ENCODE measurements at regions not wholly inside any gene's neighbourhood (a gene's known extent, or its start where the extent isn't known, plus 50 kb on each side); places are given as distances from the start of the nearest gene placed in this dataset.

DNA sequence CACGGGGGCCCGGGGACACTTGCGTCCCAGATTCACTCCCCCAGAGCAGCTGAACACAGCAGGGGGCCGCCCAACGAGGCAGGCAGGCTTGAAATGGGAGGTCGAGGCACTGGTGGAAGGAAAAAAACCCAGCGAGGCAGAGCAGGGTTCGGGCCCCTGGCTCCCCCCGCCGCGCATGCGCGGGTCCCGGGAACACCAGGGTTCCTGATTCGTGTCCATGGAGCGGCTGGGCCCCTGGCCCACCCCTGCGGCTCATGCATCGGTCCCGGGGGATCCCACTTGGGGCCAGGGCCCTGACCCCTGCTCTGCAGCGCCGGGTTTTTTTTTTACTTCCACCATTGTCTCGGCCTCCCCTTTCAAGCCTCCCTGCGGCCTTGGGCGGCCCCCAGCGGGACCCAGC, 321.5 kb downstream of the ALG10 start:
- no peak for DNase-seq (ENCODE audit: low read depth, low spot score)

DNA sequence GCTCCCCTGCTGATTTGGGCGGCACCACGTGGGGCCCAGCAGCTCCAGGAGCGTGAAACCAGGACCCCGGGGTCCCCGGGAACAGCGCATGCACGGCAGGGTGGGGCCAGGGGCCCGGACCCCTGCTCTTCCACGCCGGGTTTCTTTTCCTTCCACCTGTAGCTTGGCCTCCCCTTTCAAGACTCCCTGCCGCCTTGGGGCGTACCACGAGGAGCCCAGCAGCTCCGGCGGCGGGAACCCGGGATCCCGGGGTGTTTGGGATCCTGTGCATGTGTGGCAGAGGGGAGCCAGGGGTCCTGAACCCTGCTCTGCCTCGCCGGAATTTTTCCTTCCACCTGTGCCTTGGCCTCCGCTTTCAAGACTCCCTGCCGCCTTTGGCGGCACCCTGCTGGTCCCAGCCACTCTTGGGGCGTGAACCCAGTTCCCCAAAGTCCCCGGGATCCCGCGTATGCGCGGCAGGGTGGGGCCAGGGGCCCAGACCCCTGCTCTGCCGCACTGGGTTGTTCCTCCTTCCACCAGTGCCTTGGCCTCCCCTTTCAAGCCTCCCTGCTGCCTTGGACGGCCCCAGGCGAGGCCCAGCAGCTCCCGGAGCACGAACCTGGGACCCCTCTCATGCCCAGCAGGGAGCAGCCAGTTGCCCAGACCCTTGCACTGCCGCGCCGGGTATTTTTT, 322.7 kb downstream of the ALG10 start:
- DNase-seq (ENCODE audit: low read depth, low spot score): no peak

GRCh38 chr12:34345801-34346200, 323.5 kb downstream of the ALG10 start:
- DNase-seq (ENCODE audit: low read depth, low spot score): no peak

GRCh38 chr12:34346372-34347034, 324.2 kb downstream of the ALG10 start:
- no peak for DNase-seq (ENCODE audit: low read depth, low spot score)

DNA sequence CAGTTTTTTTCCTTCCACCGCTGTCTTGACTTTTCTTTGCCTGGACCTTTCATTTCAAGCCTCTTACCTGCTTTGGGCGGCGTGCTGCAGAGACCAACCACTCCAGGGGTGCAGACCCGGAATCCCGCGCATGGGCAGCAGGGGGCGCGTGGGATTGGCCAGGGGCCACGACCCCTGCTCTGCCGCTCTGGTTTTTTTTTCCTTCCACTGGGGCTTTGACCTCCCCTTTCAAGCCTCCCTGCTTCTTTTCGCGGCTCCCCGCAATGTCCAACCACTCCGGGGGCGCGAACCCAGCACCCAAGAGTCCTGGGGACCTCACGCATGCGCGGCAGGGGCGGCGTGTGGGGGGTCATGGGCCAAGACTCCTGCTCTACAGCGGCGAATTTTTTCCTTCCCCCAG, 325.1 kb downstream of the ALG10 start:
- peak; percentile 69 for DNase-seq (ENCODE audit: low read depth, low spot score)

DNA sequence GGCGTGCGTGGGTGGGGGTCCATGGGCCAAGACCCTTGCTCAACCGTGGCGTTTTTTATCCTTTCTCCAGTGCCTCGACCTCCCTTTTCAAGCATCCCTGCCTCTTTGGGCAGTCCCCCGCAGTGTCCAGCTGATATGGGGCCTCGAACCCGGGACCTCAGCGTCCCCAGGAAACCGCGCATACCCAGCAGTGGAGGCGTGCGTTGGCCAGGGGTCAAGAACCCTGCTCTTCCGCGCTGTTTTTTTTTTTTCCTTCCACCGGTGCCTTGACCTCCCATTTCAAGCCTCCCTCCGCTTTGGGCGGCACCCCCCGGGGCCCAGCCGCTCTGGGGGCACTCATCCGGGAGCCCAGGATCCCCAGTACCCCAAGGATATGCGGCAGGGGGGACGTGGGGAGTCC, 325.8 kb downstream of the ALG10 start:
- DNase-seq (ENCODE audit: low read depth, low spot score): no peak

GRCh38 chr12:34348836-34349672, 326.8 kb downstream of the ALG10 start:
- DNase-seq (ENCODE audit: low read depth, low spot score): no peak

GRCh38 chr12:34349673-34349961, 327.3 kb downstream of the ALG10 start:
- DNase-seq (ENCODE audit: low read depth, low spot score): no peak

DNA sequence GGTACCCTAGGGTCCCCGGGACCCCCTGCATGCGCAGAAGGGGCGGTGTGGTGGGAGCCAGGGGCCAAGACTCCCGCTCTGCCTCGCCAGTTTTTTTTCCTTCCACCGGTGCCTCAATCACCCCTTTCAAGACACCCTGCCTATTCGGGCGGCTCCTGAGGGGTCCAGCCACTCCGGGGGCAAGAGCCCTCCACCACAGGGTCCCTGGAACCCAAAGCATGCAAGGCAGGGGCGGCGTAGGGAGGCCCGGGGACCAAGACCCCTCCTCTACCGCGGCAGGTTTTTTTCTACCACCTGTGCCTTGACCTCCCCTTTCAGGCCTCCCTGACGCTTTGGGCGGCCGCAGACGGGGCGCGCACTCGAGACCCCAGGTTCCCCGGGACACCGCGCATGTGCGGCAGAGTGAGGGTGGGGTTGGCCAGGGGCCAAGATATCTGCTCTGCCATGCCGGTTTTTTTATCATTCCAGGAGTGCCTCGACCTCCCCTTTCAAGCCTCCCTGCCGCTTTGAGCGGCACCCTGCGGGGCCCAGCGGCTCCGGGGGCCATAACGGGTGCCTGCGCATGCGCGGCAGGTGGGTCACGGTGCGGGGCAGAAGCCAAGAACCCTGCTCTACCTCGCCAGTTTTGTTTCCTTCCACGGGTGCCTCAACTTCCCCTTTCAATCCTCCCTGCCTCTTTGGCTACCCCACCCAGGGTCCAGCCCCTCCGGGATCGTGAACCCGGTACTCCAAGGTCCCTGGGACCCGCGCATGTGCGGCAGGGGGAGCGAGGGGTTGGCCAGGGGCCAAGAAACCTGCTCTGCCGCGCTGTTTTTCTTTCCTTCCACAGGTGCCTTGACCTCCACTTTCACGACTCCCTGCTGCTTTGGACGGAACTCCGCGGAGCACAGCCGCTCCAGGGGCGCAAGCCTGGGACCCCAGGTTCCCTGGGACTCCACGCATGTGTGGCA, 328.1 kb downstream of the ALG10 start:
- no peak for DNase-seq (ENCODE audit: low read depth, low spot score)

DNA sequence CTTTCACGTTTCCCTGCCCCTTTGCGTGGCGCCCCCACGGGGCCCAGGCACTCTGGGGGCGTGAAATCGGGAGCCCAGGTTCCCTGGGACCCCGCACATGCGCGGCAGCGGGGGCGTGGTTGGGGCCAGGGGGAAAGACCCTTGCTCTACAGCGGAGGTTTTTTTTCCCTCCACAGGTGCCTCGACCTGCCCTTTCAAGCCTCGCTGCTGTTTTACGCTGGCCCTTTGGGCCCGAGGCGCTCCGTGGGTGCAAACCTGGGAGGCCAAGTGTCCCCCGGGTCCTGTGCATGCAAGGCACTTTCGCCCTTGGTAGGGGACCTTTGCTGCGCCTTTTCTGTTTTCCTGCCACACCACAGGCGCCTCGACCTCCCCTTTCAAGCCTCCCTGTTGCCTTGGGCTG, 329.8 kb downstream of the ALG10 start:
- DNase-seq (ENCODE audit: low read depth, low spot score): no peak

DNA sequence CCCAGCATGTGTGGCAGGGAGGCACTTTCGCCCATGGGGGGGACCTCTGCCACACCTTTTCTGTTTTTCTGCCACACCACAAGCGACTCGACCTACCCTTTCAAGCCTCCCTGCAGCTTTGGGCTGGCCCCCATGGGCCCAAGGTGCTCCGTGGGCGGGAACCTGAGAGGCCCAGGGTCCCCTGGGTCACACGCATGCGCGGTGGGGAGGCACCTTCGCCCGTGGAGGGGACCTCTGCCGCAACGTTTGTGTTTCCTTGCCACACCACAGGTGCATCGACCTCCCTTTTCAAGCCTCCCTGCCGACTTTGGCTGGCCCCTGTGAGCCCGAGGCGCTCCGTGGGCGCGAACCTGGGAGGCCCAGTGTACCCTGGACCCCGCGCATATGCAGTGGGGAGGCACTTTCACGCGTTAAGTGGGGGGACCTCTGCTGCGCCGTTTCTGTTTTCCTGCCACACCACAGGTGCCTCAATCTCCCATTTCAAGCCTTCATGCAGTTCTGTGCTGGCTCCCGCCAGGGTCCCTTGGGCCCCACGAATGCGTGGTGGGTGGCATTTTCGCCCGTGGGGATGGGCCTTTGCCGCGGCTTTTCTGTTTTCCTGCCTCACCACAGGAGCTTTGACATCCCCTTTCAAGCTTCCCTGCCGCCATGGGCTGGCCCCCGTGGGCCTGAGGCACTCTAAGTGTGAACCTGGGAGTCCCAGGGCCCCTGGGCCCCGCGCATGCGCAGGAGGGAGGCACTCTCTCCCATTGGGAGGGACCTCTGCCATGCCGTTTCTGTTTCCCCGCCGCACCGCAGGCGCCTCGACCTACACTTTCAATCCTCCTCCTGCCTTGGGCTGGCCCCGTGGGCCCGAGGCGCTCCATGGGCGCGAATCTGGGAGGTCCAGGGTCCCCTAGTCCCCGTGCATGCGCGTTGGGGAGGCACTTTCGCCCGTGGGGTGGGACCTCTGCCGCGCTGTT, 332.2 kb downstream of the ALG10 start:
- no peak for DNase-seq (ENCODE audit: low read depth, low spot score)

GRCh38 chr12:34356233-34356987, 334.1 kb downstream of the ALG10 start:
- no peak for DNase-seq (ENCODE audit: low read depth, low spot score)

DNA sequence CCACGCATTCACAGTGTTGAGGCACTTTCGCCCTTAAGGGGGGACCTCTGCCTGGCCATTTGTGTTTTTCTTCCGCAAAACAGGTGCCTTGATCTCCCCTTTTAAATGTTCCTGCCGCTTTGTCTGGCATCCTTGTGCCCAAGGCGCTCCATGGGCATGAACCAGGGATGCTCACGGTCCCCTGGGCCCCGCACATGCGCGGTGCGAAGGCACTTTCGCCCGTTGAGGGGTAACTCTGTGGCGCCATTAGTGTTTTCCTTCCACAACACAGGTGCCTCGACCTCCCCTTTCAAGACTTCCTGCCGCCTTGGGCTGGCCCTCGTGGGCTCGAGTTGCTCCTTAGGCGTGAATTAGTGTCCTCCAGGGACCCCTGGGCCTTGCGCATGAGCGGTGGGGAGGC, 335.5 kb downstream of the ALG10 start:
- DNase-seq (ENCODE audit: low read depth, low spot score): no peak

GRCh38 chr12:34358198-34358597, 335.9 kb downstream of the ALG10 start:
- no peak for DNase-seq (ENCODE audit: low read depth, low spot score)

DNA sequence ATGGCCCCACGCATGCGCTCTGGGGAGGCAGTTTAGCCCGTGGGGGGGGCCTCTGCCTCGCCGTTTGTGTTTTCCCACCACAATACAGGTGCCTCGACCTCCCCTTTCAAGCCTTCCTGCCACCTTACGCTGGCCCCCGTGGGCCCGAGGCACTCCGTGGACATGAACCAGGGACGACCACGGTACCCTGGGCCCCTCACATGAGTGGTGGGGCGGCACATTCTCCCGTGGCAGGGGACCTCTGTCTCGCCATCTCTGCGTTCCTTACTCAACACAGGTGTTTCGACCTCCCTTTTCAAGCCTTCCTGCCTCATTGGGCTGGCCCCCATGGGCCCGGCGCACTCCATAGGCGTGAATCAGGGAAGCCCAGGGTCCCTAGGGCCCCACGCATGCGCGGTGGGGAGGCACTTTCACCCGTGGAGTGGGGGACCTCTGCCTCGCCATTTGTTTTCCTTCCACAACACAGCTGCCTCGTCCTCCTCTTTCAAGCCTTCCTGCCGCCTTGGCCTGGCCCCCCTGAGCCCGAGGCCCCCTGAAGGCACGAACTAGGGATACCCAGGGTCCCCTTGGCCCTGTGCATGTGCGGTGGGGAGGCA, 339.5 kb downstream of the ALG10 start:
- DNase-seq (ENCODE audit: low read depth, low spot score): no peak

- no peak for DNase-seq (ENCODE audit: low read depth, low spot score)
Measured at GRCh38 chr12:34363050-34363673, 340.9 kb downstream of the ALG10 start.

- DNase-seq (ENCODE audit: low read depth, low spot score): no peak
Measured at GRCh38 chr12:34368079-34368478, 345.8 kb downstream of the ALG10 start.

GRCh38 chr12:34371050-34371449, 348.8 kb downstream of the ALG10 start:
- DNase-seq (ENCODE audit: low read depth, low spot score): no peak

DNA sequence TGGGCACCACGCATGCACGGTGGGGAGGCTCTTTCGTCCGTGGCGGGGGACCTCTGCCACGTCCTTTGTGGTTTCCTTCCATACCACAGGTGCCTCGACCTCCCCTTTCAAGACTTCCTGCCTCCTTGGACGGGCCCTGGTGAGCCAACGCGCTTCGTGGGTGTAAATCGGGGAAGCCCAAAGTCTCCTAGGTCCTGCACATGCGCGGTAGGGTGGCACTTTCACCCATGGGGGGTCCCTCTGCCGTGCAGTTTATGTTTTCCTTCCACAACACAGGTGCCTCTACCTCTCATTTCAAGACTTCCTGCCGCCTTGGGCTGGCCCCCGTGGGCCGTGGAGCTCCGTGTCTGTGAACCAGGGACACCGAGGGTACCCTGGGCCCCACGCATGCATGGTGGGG, 349.7 kb downstream of the ALG10 start:
- no peak for DNase-seq (ENCODE audit: low read depth, low spot score)

Data from ELF-1 (cell line).